22Rv1 (cell line): ENCODE measurements at regions not wholly inside any gene's neighbourhood (a gene's known extent, or its start where the extent isn't known, plus 50 kb on each side); places are given as distances from the start of the nearest gene placed in this dataset.

Experiments used
- CTCF ChIP-seq: fragments of 450-650 bp; IDR thresholded peaks from 2 replicates; pipeline ENCODE4 v1.5.1; 2017; ENCODE audit warnings: mild to moderate bottlenecking
- ZFX ChIP-seq: fragments of 450-650 bp; IDR thresholded peaks from 2 replicates; pipeline ENCODE4 v1.6.1; 2017; ENCODE audit warnings: antibody characterized with exemption, borderline replicate concordance

GRCh38 chr2:226447338-226448300 lies 352.0 kb downstream of the IRS1 start:
- TF ChIP-seq CTCF (no peak), ZFX (no peak)
